Subcutaneous abdominal adipose tissue (tissue), 5 donors: ENCODE measurements at regions not wholly inside any gene's neighbourhood (a gene's known extent, or its start where the extent isn't known, plus 50 kb on each side); places are given as distances from the start of the nearest gene placed in this dataset.

Source experiments
- H3K27ac ChIP-seq: one replicate; pipeline ENCODE4 v1.7.0; 2013; ENCODE audit warnings: low read depth, mild to moderate bottlenecking, inconsistent platforms, low read length, moderate library complexity
- H3K27me3 ChIP-seq, 5 donors: one replicate each; pipeline ENCODE4 v1.7.0; 2013; ENCODE audit warnings: low read length in 5 of 5, inconsistent platforms in 1 of 5; ENCODE audit not compliant: control insufficient read depth in 5 of 5, insufficient read depth in 4 of 5
- H3K36me3 ChIP-seq, 5 donors: one replicate each; pipeline ENCODE4 v1.7.0; 2013; ENCODE audit warnings: low read length in 5 of 5; ENCODE audit not compliant: control insufficient read depth in 5 of 5, insufficient read depth in 5 of 5
- H3K4me1 ChIP-seq, 5 donors: one replicate each; pipeline ENCODE4 v1.7.0; 2013; ENCODE audit warnings: low read length in 5 of 5, mild to moderate bottlenecking in 3 of 5, moderate library complexity in 1 of 5; ENCODE audit not compliant: control insufficient read depth in 5 of 5, insufficient read depth in 5 of 5
- H3K4me3 ChIP-seq, 5 donors: one replicate each; pipeline ENCODE4 v1.7.0; 2013; ENCODE audit warnings: low read length in 5 of 5, low read depth in 1 of 5
- H3K9ac ChIP-seq, 5 donors: one replicate each; pipeline ENCODE4 v1.7.0; 2013; ENCODE audit warnings: low read length in 5 of 5, mild to moderate bottlenecking in 4 of 5, moderate library complexity in 3 of 5
- H3K9me3 ChIP-seq, 5 donors: one replicate each; pipeline ENCODE4 v1.7.0; 2013; ENCODE audit warnings: low read length in 5 of 5; ENCODE audit not compliant: control insufficient read depth in 5 of 5
- donor health status: healthy.
- donor health status: healthy.
- donor health status: healthy.
- donor health status: healthy.
- donor health status: healthy.

DNA sequence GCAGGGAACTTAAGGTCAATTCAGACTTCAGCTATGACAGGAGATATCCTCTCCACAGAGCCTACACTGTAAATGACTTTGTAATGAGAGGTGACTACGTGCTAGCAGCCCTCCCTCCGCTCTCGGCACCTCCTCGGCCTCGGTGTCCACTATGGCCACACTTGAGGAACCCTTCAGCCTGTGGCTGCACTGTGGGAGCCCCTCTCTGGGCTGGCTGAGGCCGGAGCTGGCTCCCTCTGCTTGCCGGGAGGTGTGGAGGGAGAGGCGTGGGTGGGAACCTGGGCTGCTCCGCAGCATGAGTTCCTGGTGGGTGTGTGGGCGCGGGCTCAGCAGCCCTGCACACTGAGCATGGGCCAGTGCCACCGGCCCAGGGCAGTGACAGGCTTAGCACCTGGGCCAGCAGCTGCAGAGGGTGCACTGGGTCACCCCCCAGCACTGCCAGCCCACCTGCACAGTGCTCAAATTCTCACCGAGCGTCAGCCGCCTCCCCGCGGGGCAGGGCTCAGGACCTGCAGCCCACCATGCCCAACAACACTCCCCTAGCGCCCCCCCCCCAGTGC, 137.6 kb upstream of the SPACA7 start:
- Histone ChIP-seq H3K4me3 (no peak overlapping the region), H3K27me3 (peaks cover 0 to 2% (median 0%) of the 10 kb centered on the region in 5 donors), H3K27ac (no peak overlapping the region), H3K9ac (no peak overlapping the region), H3K9me3 (no peaks in the 10 kb centered on the region), H3K4me1 (no peaks in the 10 kb centered on the region), H3K36me3 (no peaks in the 10 kb centered on the region)

DNA sequence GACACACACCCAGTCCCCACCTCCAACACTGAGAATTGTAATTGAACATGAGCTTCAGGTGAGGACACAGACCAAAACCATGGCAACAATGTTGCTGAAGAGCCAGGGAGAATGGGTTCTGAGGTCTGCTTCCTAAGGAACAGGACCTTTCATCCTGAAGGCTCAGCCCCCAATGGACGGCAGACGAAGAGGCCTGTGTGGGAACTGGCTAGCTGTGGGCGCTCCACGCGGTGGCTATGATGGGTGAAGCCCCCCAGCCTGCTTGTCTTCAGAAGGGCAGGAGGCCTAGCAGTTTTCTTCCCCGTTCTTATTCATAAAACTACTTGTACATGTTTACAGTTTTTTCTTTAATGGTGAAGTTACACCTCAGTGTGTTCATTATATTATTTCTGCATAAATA, 136.1 kb upstream of the SPACA7 start:
- no peaks in the 10 kb centered on the region for H3K9me3 ChIP-seq
- no peaks in the 10 kb centered on the region for H3K36me3 ChIP-seq
- no peaks in the 10 kb centered on the region for H3K4me1 ChIP-seq
- no peak overlapping the region for H3K4me3 ChIP-seq
- H3K27ac ChIP-seq = no peak overlapping the region
- H3K9ac ChIP-seq = no peak overlapping the region
- peaks cover 0 to 2% (median 0%) of the 10 kb centered on the region in 5 donors for H3K27me3 ChIP-seq

DNA sequence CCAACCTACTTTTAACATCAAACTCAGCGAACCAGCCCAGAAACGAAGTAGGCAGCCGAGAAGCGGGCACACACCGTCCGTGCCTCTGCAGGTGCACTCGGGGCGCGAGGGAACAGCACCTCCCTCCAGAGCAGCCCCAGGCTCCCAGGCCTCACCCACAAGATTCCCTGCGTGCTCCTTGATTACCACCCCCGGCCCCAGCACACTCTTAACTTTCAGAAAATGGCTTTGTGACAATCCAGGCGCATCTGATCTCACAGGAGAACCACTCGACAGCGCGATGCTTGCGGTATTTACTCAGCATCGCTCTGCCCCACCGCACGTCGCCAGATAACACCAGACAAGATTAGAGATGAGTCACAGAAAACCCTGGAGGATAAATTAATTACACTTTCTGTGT, 134.9 kb upstream of the SPACA7 start:
- no peaks in the 10 kb centered on the region for H3K4me1 ChIP-seq
- H3K27ac ChIP-seq = no peak overlapping the region
- H3K27me3 ChIP-seq = no peaks in the 10 kb centered on the region
- no peak overlapping the region for H3K9ac ChIP-seq
- H3K9me3 ChIP-seq = no peaks in the 10 kb centered on the region
- no peak overlapping the region for H3K4me3 ChIP-seq
- H3K36me3 ChIP-seq = no peaks in the 10 kb centered on the region

DNA sequence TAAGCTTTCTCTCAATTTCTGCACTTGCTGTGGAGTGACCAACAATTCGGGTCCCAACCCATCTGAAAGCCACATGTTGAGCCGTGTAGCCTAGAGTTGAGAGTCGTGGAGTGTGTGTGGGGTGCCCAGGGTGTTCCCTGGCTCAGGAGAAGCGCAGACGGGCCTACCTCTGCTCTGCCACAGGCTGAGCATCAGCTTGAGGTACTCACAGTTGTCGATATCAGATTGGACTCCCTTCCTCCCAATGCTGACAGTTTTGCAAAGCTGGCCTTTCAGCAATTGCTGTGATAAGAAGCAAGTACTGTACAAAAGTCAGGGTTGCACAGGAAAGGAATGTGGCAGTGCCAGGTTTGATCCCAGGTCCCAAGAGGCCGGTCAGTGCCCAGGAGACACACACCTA, 133.4 kb upstream of the SPACA7 start:
- H3K36me3 ChIP-seq = no peaks in the 10 kb centered on the region
- H3K4me3 ChIP-seq = no peak overlapping the region
- no peak overlapping the region for H3K9ac ChIP-seq
- H3K27me3 ChIP-seq = no peaks in the 10 kb centered on the region
- no peaks in the 10 kb centered on the region for H3K9me3 ChIP-seq
- H3K4me1 ChIP-seq = no peaks in the 10 kb centered on the region
- H3K27ac ChIP-seq = no peak overlapping the region

DNA sequence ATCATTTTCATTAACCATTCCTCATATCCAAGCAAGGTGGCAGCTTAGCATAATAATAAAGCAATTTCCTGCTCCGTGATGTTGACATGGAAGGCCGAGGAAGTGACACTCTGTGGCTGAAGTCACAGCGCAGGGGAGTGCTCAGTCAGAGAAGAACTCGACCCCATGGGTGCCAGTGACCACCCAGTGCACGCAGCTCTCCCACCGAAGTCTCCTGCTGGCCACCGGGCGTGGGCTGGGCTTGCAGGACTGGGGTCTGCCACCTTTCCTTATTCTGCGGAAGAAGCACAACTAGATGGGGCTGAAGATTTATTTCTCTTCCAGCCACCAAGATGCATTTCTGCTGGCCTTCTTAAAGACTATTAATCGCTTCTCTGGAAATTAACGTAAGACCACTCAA, 132.1 kb upstream of the SPACA7 start:
- no peaks in the 10 kb centered on the region for H3K36me3 ChIP-seq
- no peak overlapping the region for H3K4me3 ChIP-seq
- peaks cover 0 to 7% (median 0%) of the 10 kb centered on the region in 5 donors for H3K4me1 ChIP-seq
- no peaks in the 10 kb centered on the region for H3K27me3 ChIP-seq
- no peaks in the 10 kb centered on the region for H3K9me3 ChIP-seq
- no peak overlapping the region for H3K27ac ChIP-seq
- no peak overlapping the region for H3K9ac ChIP-seq

DNA sequence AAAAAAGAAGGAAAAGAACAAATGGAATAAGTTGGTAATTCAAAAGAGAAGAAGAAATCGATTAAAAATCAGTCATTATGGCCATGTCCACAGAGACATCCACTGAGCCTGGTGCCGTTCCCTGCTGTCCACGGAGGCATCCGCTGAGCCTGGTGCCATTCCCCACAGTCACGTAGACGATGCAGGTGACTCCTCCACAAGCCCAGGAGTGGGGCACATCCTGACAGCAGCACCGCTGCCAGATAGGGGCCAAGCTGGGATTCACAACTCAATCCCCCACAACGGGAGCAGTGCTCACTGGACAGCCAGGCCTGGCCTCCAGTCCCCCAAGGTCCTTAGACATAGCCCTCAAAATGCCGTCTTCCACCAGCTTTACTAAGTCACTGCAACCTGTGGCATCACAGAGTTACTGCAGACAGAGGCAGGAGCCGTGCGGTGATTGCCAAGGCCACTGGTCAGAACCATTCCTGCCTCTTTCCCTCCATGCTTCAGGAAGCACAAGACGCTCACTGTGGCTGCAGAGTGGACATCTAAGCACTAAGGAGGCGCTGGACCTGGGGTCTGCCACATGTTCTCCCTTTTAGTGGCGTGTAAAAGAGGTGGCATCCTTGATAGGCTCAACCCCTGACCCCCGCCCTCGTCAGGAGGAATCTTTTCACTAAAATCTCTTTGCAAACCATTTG, 131.5 kb upstream of the SPACA7 start:
- H3K27me3 ChIP-seq = no peaks in the 10 kb centered on the region
- H3K36me3 ChIP-seq = no peaks in the 10 kb centered on the region
- no peak overlapping the region for H3K9ac ChIP-seq
- peaks cover 0 to 7% (median 0%) of the 10 kb centered on the region in 5 donors for H3K4me1 ChIP-seq
- peaks cover 0 to 3% (median 0%) of the 10 kb centered on the region in 5 donors for H3K9me3 ChIP-seq
- no peak overlapping the region for H3K27ac ChIP-seq
- H3K4me3 ChIP-seq = no peak overlapping the region

DNA sequence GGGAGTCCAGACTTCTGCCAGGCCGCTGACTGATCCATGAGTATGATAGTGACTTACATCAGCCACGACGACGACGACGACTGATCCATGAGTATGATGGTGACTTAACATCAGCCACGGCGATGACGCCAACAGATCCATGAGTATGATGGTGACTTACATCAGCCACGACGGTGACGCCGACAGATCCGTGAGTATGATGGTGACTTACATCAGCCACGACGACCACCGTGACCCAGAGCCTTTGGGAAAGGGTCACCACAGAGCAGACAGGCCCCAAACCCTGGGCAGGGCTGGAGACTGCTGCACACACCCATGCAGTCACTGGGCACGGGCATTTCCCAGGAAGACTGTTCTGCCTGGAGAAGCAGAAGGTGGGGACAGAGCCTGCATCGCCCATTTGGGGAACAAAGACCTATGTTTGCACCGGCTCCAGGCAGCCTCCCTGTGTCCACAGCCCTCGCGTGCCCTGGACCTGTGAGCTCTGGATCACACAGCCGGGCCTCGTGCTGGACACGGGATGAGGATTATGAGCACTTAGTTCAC, 130.9 kb upstream of the SPACA7 start:
- peaks cover 0 to 5% (median under 1%) of the 10 kb centered on the region in 5 donors for H3K27me3 ChIP-seq
- H3K4me1 ChIP-seq = peaks cover 0 to 7% (median 0%) of the 10 kb centered on the region in 5 donors
- H3K36me3 ChIP-seq = no peaks in the 10 kb centered on the region
- no peak overlapping the region for H3K4me3 ChIP-seq
- H3K9ac ChIP-seq = no peak overlapping the region
- H3K9me3 ChIP-seq = peaks cover 0 to 4% (median 0%) of the 10 kb centered on the region in 5 donors
- no peak overlapping the region for H3K27ac ChIP-seq

DNA sequence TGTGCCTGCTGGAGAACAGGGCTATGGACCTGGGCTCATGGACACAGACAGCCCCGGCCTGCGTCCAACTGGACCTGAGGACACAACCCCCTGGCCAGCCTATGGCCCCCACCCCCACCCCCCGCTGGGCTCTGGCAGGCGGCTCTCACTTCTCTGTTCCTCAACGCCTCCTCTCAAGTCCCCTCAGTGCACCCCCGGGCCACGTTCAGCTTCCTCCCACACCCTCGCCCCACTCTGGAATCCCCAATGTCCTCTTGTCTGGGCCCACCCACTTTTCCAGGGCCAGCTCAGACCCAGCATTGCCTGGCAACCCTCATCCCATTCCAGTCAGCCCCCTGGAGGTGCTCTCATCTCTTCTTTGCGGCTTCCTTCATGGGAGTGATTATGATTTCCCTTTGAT, 130.2 kb upstream of the SPACA7 start:
- no peak overlapping the region for H3K4me3 ChIP-seq
- no peak overlapping the region for H3K27ac ChIP-seq
- H3K4me1 ChIP-seq = peaks cover 0 to 7% (median 0%) of the 10 kb centered on the region in 5 donors
- H3K36me3 ChIP-seq = no peaks in the 10 kb centered on the region
- H3K27me3 ChIP-seq = peaks cover 0 to 13% (median 7%) of the 10 kb centered on the region in 5 donors
- peaks cover 0 to 4% (median 0%) of the 10 kb centered on the region in 5 donors for H3K9me3 ChIP-seq
- no peak overlapping the region for H3K9ac ChIP-seq

DNA sequence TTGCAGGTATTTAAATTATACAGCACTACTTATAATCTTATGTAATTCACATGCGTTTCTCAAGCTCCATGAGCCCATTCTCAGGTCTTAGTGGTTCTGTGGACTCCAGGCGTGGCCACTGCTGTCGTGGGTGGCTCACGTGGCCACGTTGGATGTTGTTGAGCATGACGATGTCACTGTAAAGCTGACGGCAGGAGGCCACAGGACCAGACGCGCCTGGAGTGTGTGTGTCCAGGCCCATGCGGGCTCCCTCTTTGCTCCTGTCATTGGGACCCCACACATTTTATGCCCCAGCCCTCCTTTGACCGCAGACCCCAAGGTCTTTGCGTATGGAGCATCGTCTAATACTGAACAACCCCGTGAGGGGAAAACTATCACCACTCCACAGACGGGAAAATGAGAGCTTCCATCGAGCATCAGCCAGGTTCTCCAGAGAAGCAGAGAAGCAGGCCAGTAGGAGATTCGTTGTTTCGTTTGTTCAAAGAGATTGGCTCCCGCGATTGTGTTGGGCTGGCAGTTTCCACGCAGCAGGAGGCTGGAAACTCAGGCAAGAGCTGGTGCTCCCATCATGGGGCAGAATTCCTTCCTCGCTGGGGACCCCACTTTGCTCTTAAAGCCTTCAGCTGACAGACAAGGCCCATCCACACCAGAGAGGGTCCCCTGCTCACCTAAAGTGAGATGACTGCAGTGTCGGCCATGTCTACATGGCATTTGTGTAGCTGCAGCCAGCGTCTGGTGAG, 129.3 kb upstream of the SPACA7 start:
- Histone ChIP-seq H3K27ac (no peak overlapping the region), H3K4me1 (peaks cover 0 to 7% (median 0%) of the 10 kb centered on the region in 5 donors), H3K36me3 (no peaks in the 10 kb centered on the region), H3K9me3 (peaks cover 0 to 4% (median 0%) of the 10 kb centered on the region in 5 donors), H3K9ac (no peak overlapping the region), H3K4me3 (no peak overlapping the region), H3K27me3 (peaks cover under 1 to 18% (median 8%) of the 10 kb centered on the region in 5 donors)
